GM18907 (cell line): ENCODE measurements at regions not wholly inside any gene's neighbourhood (a gene's known extent, or its start where the extent isn't known, plus 50 kb on each side); places are given as distances from the start of the nearest gene placed in this dataset.

Source experiments
- ATAC-seq: cut with Tn5 transposase; IDR thresholded peaks from one replicate; pipeline ENCODE4 v1.9.1; 2021; ENCODE audit warnings: mild to moderate bottlenecking, moderate library complexity; ENCODE audit not compliant: unreplicated experiment

DNA sequence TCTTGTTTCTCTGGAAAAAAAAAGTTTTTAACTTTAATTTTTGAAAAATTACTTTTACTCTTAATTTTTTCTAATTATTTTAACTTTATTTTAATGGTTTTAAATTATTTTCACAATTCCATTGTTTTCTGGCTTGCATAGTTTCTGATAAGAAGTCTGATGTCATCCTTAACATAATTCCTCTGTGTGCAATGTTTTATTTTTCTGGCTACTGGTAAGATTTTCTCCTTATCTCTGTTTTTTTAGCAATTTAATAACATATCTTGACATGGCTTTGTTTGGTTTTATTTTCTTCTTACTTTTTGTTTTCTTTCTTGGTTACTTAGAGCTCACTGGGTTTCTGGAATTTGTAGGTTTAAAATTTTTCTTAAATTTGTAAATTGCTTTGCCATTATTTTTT, 114.8 kb downstream of the TBXT start:
- no peak for ATAC-seq

DNA sequence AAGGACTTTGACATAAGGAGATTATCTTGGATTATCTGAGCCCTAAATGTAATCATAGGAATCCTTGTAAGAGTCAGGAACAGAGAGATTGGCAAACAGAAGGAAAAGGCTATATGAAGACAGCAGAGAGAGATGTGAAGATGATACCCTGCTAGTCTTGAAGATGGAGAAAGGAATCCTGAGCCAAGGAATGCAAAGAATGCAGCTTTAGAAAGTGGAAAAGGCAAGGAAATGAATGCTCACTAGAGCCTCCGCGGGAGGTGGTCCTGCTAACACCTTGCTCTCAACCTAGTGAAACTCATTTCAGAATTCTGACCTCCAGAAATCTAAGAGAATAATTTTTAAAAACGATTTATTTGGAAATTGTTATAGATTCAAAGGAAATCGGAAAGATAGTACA, 117.1 kb downstream of the TBXT start:
- ATAC-seq: no peak

DNA sequence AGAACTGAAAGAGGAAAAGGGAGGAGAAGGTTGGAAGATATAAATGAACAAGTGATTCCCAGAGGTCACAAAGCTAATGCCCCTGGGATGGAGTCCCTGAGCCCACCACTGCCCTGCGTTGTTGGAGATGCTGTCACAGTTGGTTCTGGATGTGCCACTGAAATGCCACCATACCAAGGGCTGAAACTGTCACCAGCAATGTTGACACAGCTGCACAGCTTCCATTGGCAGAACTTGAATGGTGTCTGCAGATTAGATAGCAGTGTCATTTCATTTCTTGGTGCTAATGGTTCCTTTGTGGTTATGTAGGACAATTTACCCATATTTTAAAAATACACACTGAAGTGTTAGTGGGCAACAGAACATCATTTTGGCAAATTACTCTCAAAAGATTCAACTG, 120.7 kb downstream of the TBXT start:
- no peak for ATAC-seq

DNA sequence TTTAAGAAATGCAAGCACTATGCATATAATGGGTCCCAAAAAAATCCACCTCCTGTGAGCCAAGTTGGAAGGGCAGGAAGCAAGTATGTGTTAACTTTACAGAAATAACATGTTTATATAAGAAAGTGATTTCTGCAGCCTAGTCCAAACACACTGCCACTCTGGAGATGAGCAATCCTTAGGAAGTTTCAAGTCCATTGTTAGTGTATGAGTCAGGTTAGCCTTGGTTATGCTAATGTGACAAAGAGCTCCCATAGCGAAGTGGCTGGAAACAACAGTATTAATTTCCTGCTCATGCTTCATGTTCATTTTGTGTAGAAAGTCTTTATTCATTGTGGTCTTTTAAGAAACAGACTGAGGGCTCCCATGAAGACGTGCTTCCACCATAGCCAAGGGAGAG, 121.4 kb downstream of the TBXT start:
- ATAC-seq: no peak

DNA sequence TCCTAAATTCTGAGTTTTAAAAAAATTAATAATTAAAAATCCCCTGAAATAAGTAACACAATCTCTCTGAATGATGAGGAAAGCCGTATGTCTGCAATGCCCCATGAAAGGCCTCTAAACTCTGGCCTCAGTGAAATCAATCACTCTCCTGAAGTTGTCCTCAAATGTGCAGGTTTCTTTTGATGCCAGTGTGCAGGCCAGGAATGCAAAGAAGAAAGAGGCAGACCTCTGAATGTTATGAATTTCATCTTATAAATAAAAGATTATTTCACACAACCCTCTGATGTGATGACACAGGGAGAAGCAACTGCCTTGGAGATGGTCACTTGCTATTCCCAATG, 121.8 kb downstream of the TBXT start:
- ATAC-seq: no peak

DNA sequence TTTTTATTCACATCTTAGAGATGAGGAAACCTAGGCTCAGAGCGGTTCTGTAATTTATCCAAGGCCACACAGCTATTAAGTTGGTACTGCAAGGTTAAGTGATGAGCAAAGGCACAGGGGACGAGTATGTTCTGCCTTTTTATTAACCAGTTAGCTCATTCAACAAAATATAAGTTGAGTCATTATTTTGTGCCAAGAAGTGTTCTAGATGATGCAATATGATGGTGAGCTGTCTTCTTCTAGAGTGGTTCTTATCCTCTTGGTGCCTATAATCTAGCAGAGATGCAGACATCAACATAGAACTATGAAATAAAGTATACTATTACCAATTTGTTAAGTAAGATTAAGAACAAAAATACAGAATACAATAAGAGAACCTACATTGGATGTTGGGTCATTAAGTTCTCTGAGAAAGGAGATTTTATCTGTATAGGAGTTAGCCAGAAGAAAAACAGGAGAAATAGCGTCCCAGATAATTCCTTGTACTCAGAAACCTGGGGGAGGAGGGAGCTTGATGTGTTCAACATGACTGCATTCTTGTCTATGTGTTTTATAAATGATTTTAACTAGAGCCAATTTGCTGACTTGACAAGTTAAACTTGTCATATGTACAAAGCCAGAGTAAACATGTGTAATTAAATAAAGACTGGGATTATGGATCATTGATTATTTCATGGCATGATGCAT, 122.3 kb downstream of the TBXT start:
- no peak for ATAC-seq

DNA sequence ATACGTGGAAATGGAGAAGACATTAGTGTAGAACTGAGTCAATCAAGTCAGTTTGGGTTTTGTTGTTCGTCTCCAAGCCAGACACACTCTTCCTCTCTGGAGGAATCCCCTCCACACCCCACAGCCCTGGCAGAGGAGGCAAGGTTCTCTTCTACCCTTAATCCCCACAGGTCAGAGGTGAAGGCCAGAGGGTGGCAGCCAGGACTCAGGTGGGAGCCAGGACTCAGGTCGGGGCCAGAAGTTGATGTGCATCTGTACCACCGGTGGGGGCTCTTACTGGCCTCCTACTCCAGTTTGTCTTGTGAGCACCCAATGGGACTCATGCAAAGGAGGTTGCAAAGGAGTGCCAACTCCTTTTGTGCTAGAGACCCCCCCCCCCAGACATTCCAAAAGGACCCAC, 126.4 kb downstream of the TBXT start:
- no peak for ATAC-seq

DNA sequence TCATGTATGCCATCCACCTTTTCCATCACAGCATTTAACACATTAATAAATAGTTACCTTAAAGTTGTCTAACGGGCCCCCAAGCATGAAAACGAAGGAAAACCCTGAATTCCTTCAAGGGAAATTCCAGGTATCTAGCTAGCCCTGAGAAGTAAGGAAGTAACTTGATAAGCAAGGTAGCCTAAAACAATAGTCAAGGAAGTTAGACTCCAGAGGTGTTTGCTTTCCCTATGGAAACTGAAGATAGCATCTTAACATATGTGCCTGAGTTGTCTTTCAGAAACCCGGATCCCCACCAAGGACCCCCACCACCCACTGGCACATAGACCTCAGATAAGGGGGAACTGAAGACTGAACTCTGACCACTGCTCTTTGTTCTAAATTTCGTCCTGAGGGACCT, 127.4 kb downstream of the TBXT start:
- no peak for ATAC-seq

DNA sequence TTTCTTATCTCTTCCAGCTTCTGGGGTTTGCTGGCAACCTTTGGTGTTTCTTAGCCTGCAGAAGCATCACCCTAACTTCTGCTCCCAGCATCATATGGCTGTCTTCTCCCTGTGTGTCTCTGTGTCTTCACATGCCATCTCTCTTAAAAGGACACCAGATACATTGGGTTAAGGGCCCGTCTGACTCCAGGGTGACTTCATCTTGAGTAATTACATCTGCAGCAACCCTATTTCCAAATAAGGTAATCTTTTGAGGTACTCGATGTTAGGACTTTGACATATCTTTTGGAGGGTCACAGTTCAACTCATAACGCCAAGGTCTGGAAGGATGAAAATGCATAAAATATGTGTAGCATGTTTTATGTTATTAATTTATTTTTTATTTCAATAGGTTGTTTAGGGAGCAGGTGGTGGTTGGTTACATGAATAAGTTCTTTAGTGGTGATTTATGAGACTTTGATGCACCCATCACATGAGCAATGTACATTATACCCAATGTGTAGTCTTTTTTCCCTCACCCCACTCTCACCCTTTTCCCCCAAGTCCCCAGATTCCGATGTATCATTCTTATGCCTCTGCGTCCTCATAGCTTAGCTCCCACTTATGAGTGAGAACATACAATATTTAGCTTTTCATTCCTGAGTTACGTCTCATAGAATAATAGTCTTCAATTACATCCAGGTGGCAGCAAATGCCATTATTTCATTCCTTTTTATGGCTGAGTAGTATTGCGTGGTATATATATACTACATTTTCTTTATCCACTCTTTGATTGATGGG, 131.1 kb downstream of the TBXT start:
- no peak for ATAC-seq

DNA sequence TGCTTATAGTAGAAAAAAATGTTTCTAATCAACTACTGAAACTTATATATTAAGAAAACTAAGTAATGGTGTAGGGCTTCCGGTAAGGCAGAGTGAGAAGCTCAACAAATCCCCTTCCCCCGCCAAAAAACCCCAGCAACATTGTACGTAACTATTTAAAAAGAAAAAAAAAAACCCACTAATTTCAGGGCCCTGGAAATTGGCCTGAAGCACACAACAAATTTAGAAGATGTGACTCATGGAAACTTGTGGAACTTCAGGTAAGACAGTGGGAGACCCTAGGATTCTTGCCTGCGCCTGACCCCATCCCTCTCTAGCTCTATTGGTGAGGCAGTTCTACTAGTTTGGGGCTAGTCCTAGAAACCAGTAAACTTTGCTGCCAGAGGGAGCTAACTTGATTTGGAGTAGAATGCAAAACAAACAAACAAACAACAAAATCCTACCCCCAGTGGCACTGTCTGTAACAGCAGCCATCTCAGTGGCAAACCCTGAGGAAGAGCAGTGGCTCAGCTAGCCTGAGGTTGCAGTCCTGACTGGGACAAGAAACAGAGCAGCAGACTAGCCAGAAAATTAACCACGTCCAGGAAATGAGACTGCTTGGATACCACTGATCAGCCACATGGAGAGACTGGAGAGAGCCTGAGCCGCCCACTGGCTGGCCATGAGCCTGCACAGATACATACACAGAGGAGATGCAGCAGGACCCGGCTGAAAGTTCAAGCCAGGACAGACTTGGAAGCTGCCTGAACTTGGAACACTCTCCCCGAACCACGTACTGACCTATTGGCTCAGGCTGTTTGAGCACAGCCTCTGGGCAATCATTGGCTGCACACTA, 135.1 kb downstream of the TBXT start:
- peak; percentile 47 for ATAC-seq

DNA sequence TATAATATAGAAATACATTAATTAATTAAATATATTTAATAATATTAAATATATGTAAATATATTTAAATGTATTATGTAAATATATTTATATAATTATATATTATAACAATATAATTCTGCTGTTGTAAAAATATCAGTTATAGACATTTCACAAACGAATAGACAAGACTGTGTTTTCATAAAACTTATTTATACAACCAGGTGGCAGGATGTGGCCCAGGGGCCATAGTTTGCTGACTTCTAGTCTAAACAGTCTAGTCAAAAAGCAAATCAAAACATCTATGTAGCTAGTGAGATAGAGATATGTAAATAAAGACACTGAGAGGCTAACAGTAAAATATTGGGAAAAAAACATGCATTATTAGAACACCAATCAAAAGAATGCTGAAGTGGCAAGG, 136.4 kb downstream of the TBXT start:
- no peak for ATAC-seq

DNA sequence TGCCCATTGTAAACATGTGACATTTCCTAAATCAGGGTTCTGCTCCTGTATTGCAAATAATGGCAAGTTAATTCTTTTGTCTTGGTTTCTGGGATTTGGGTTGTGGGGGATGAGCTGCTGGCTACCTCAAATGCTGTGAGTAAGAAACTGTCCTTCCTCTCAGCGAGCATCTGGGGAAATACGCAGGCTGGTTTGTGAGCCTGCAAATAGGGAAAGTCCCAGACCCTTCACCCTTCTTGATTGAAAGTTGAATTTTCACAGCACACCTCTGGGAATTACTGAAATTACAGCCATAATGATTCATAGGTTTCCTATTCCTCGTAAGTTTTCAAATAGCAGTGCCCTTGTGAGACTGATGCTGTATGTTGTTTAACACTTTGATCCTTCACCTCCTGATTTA, 138.1 kb downstream of the TBXT start:
- peak; percentile 65 for ATAC-seq

DNA sequence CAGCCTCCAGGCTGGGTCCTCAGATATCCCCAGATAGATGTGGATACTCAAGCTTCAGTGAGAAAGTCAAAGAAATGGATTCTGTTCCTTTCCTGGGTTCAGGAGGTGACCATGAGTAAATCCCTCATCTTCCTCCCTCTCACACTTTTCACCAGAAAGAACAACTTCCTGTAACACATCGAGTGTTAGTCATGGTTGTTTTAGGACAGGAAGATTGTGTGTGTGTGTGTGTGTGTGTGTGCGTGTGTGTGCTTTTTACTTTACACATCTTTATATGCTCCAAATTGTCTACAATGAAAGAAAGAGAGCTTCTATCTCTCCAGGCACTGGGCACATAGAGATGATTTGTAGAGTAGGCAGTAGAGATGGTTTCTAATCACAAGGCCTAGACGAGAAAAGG, 139.9 kb downstream of the TBXT start:
- ATAC-seq: no peak

DNA sequence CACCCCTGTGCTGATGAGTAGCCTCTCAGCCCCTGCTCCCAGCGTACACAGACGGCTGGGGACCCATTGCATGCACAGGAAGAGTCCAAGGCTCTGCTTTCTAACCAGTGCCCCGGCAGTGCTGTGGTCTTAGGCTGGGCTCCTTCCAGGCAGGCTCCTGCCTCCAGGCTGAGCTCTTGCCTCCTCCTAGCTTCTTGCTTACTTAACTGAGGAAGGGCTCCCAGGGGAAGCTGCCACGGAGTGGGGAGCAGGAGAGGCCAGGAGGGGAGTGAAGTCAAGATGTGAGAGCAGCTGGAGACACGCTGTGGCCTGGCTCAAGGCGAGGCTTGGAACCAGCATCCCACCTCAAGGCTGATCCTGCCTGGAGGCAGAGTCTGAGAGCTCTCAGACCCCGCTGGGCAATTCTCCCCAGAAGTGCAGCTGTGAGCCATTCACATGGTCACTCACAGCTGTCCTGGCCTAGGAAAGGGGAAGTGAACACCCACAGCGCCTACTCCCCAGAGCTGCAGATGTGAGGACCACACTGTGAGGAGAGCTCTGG, 141.0 kb downstream of the TBXT start:
- ATAC-seq: no peak

DNA sequence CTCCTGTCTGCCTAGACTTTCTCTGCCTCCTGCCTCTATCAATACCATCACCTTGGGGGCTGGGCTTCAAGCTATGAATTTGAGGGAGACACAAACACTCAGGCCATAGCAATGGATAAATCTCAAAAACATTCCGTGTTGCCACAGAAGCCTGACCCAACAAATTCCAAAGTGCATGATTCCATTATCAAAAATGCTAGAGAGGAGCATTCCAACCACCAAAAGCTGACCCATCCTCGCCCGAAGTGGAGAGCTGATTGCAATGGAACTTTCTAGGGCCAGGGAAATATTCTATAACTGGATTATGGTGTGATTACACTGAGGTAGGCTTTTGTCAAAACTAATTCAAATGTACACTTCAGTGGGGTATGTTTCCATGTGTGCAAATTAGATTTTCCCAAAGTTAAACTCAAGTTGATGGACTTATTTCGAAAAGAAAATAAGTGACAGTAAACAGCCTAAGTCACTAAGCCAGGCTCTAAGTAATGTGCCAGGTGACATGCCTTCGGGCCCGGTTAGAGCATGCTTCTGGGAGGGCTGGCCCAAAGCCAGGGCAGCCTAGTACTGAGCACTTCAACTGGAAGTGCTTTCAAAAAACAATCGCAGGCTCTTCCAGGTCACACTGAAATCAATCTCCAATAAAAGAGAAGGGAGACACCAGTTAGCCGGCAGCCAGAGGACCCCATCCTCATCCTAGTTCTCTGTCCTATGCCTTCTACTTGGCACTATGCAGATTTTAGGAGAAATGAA, 142.3 kb downstream of the TBXT start:
- no peak for ATAC-seq

DNA sequence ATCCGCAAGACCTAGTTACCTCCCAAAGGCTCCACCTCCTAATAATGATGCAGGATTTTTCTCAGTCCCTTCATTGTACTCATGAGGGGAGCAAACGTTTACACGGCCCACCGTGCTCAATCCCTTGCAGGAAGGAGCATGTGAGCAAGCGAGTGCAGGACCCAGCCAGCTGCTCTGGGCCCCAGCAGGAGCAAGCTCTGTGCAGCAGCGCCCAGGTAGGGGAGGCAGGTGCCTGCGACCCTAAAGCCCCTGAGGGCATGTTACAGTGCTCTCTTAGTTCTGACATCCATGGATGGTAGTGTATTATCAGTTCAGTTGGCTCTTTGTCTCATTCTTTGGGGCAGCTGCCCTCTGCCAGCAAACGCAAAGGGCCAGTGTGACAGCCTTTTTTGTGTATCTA, 143.4 kb downstream of the TBXT start:
- no peak for ATAC-seq

DNA sequence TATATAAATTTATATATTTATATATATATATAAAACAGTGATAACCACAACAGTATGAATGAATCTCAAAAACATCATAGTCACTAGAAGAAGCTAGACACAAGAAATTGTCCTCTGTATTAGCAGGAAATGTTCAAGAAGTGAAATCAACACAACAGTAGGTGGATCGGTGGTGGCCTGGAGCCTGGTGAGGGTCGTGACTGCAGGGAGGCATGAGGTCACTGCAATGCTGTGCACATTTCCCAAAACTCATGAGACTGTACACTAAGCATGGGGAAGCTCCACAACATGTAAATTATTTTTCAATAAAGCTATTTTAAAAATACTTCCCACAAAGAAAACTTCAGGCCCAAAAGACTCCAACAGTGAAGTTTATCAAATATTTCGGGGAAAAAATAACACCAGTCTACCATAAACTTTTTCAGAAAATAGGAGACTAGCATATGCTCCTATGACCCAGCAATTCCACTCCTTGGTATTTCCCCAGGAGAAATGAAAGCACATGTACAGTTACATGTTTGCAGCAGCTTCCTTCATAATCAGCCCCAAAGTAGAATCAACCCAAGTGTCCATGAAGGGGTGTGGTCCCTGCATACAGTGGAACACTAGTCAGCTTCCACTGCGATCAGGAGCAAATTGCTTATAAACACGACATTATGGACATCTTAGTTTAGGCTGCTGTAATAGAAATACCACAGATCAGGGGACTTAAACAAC, 144.2 kb downstream of the TBXT start:
- ATAC-seq: no peak

DNA sequence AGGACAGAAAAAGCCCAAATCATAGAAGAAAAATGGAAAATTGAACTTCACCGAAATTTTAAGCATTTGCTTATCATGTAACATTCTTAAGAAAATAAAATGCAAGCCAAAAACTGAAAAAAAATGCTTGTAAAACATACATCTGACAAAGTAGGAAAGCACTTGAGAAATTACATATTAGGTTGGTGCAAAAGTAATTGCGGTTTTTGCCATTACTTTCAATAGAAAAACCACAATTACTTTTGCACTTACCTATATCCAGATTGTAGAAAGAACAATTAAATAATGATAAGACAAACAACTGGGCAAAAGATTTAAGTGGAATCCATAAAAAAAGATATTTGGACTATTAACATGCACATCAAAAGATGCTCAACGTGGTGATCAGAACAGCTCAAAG, 146.2 kb downstream of the TBXT start:
- no peak for ATAC-seq

DNA sequence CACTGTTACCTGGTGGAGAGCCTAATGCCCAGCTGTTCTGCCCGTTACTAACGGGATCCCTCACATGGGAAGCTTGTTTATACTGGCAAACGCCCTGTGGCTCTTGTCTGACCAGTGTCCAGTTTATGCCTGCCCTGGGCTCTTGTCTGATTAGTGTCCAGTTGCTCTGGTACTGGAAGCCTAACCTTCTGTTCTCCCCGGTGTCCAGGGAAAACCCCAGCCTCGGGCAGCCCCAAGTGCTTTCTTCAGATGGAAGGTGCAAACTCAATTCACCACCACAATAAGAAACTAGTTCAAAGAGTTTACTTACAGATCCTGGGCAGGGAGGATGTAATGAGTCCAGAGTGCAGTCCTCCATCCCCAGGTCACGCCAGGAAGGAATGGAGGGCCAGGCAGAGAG, 148.4 kb downstream of the TBXT start:
- no peak for ATAC-seq

DNA sequence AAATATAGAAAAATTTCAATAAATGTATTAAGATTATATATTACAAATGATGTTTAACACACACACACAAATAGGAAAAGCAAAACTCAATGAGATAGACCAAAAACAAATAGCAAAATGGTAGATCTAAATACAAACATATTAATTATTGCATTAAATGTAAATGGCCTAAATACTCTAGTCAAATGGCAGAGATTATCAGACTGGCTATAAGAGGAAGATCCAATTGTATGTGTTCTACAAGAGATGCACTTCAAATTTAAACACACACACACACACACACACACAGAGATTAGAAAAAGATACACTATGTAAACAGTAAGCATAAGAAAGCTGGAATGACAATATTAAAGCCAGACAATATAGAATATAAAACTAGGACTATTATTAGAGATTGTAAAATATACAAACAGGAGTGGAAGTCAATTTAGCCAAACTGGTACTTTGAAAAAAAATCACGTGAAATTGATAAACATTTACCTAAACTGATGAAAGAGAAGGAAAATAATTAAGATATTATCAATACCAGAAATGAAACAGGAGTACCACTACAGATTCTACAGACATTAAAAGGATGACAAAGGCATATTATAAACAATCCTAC, 150.5 kb downstream of the TBXT start:
- ATAC-seq: no peak
